GM19397 (cell line): ENCODE measurements at regions not wholly inside any gene's neighbourhood (a gene's known extent, or its start where the extent isn't known, plus 50 kb on each side); places are given as distances from the start of the nearest gene placed in this dataset.

Source experiments
- ATAC-seq: cut with Tn5 transposase; IDR thresholded peaks from one replicate; pipeline ENCODE4 v1.9.1; 2021; ENCODE audit warnings: mild to moderate bottlenecking, moderate library complexity; ENCODE audit not compliant: unreplicated experiment

GRCh38 chrX:78493180-78493579, 165.8 kb upstream of the CYSLTR1 start:
- no peak for ATAC-seq

GRCh38 chrX:78476701-78477100, 149.3 kb upstream of the CYSLTR1 start:
- no peak for ATAC-seq

- ATAC-seq: no peak
Observed at GRCh38 chrX:78456909-78457308, 129.5 kb upstream of the CYSLTR1 start.

GRCh38 chrX:78455901-78456300, 128.5 kb upstream of the CYSLTR1 start:
- ATAC-seq: no peak

- ATAC-seq: no peak
Observed at GRCh38 chrX:78452356-78452755, 124.9 kb upstream of the CYSLTR1 start.

GRCh38 chrX:78437621-78438020, 110.2 kb upstream of the CYSLTR1 start:
- no peak for ATAC-seq

GRCh38 chrX:78429172-78429571, 101.8 kb upstream of the CYSLTR1 start:
- no peak for ATAC-seq

- no peak for ATAC-seq
Observed at GRCh38 chrX:78388663-78389062, 61.3 kb upstream of the CYSLTR1 start.

GRCh38 chrX:78387364-78387763, 60.0 kb upstream of the CYSLTR1 start:
- no peak for ATAC-seq

GRCh38 chrX:78384486-78384885, 57.1 kb upstream of the CYSLTR1 start:
- no peak for ATAC-seq

GRCh38 chrX:78383594-78383993, 56.2 kb upstream of the CYSLTR1 start:
- no peak for ATAC-seq

- ATAC-seq: no peak
Observed at GRCh38 chrX:78378476-78379115, 51.2 kb upstream of the CYSLTR1 start.
